KG1 (cell line): ENCODE measurements at regions not wholly inside any gene's neighbourhood (a gene's known extent, or its start where the extent isn't known, plus 50 kb on each side); places are given as distances from the start of the nearest gene placed in this dataset.

Source experiments
- DNase-seq: peaks from one replicate; lab custom pipeline; 2025; lab: John Stamatoyannopoulos, UW

- DNase-seq: no peak
Observed at GRCh38 chr3:69568458-69568857, 170.8 kb upstream of the MITF start.

DNA sequence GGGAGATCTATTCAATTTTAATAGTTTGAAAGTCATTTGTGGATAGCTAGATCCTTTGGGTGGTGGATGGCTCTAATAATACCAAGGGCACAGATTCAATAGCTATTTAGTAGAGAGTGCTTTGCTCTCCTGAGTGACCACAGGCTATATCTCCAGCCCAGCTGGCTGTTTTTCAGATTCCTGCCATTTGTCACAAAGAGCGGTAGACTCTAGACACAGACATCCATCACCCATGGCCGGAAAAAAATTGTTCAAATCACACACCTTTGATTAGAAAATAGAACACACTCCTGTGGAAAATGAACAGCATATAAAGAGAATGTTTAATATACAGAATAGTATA, 171.6 kb upstream of the MITF start:
- DNase-seq: no peak

DNA sequence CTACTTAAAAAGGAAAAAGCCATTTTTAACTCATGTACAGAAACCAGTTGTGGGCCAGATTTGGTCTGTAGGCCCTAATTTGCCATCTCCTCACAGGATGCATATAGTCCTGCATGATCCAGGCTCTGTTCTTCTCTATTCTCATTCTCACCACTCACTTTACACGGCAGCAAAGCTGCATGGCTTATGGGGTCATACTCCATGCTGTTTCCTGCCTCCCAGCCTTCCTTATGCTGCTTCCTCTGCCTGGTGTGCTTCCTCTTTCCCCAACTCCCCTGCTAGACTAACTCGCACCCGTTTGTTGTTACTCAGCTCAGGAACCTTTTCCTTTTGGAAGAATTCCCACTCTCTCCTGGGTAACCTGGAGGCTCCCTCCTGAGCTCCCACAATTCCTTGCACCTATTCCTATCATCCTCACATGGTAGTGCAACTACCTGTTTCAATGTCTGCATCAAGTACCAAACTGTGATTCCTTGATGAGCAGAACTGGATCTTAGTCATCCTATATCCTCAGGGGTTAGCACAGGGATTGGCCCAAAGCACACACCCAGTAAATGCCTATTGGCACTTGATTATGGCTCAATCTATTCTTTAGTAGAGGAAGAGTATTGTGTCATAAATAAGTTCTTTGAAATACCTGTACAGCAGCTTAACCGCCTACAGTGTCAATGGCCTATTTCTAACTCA, 172.1 kb upstream of the MITF start:
- DNase-seq: no peak

GRCh38 chr3:69566275-69566674, 173.0 kb upstream of the MITF start:
- no peak for DNase-seq

GRCh38 chr3:69565316-69565715, 173.9 kb upstream of the MITF start:
- no peak for DNase-seq

- no peak for DNase-seq
Observed at GRCh38 chr3:69563981-69564380, 175.3 kb upstream of the MITF start.

GRCh38 chr3:69563151-69563550, 176.1 kb upstream of the MITF start:
- DNase-seq: no peak

DNA sequence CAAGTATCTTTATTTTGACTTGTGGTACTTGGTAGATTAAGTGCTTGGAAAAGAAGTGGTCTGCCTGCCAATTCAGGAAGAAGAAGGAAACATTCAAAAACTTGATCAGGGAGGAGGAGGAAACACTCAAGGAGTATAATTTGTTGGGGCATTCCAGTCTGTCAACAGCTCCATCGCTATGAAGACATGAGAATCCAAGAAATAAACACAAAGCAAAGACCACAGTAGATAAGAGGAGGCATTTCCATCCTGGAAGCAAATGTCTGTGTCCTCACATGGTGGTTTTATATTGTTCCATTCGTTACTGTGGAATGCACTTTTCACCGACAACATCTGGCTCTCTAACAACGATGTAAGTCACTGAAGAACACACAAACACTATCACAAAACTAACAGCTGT, 176.1 kb upstream of the FRMD4B start:
- no peak for DNase-seq

GRCh38 chr3:69560818-69561217, 174.9 kb upstream of the FRMD4B start:
- DNase-seq: no peak

GRCh38 chr3:69560116-69560515, 174.2 kb upstream of the FRMD4B start:
- DNase-seq: no peak

GRCh38 chr3:69558912-69559311, 173.0 kb upstream of the FRMD4B start:
- no peak for DNase-seq

GRCh38 chr3:69554576-69554975, 168.7 kb upstream of the FRMD4B start:
- DNase-seq: no peak

DNA sequence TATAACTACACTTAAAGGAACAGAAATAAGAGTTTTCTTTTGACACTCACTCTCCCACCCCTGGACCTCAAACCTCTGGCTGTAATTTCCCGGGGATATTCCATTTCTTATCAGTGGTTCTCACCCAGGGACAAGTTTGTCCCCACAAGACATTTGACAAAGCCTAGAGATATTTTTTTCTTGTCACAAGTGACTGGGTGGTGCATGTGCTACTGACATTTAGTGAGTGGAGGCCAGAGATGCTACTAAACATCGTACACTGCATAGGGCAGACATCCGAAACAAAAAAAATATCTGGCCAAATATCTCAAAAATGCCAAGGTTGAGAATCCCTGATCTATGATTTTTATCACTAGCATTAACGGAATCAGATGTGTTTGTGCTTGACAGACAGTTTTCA, 168.0 kb upstream of the FRMD4B start:
- DNase-seq: no peak

DNA sequence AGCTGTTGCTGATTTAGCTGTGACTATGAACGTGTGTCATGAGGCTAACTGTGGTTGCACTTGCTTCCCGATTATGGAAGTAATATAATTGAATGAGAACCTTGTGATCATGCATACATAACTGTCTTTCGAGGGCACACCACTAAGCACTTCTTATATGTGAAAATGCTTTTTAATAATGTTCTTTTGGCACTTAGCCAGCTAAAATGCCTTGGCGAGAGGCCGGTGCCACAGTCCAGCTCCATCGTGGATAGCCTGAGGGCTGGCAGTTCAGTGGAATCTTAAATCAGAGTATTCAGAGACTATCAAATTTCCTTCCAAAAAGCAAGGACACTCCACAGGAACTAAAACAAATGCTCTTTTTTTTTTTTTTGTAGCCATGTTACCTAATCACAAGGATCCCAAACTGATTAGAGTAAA, 161.6 kb upstream of the FRMD4B start:
- DNase-seq: no peak

GRCh38 chr3:69542805-69543429, 157.0 kb upstream of the FRMD4B start:
- DNase-seq: no peak

- no peak for DNase-seq
Observed at GRCh38 chr3:69542089-69542804, 156.4 kb upstream of the FRMD4B start.

DNA sequence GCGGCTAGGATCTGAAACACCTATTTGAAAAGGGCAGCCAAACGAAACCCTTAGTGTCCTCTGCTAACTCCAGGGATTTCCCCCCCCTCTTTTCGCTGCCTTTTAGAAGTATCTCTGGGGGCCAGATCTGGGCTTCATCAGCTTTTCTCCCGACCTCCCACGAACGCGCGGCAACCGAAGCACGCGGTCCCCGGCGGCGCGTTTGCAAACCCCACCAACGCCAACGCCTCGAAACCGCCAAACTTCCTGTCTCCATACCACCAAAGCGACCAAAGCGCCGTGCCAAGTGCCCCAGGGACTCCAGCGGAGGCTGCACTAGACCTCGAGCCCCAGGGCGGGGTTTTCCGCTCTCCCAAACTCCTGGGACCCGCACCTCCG, 155.8 kb upstream of the FRMD4B start:
- DNase-seq: no peak

DNA sequence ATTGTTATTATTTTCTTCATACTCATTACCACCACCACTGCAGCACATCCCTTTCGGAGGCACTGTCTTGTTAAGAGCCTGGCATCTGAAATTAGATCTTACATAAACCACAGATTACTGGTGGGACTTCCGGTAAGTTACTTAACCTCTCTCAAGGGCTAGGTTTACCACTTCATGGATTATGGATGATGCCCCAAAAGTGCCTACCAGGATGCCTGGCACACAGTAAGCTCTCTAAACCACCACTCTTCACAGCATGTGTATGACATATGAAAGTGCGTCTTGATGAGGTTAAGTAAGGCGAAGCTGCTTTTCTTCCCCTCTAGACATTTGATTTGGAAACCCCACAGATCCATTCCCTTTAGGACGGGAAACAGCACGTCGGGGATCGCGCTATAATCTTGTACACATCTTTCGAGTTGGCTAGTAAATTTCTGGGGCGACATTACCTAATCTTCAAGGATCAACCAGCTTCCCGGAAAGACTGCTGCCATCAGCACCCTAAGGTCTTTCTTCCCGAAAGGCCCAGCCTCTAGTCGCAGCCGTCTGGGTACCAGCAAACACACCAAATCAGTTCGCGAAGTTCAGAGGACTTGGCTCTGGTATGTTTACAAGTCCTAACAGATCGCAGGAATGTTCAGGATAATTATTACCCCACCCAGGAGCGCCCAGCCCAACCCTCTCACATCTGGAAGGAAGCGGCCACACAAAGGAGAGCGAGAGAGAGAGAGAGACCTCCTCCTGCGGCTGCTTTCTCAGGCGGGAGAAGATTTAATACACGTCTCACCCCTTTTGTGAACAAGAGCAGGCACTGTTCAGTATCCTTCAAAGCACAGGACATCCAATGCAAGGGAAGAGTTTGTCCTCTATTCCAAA, 155.1 kb upstream of the FRMD4B start:
- DNase-seq: no peak

DNA sequence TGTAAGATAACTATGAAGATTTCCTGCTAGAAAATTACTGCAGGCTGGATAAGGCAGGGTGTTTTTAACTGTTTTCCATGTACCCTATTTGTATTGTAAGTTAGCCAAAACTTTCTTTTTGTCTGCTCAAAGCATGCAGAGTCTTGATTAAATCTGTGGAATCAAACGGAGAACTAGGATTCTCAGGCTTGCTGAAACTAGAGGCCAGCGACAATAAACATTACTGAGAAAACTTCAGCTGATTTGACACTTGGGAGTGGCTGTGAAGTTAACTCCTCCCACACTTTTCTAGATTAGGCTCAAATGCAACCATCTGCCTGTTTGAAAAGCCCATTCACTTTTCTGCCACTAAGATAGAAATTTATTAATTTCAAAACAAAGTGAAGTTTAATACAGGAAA, 153.2 kb upstream of the FRMD4B start:
- DNase-seq: no peak

DNA sequence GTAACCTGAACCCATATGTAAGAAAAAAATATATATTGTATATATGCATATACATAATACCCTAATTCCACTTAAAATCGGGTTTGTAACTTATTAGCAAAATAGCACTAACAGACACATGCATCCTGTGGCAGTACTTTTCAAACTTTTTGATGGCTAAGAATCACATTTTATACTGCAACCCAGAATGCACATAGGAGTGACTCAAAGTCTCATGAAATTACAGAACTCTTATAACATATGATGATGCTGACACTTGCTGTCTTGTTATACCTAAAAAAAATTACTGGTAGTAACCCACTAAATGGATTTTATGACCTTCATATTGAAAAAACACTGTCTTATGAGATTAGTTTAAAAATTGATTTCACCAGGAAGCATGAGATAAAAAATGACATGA, 152.4 kb upstream of the FRMD4B start:
- no peak for DNase-seq

- no peak for DNase-seq
Observed at GRCh38 chr3:69536306-69537020, 150.6 kb upstream of the FRMD4B start.

DNA sequence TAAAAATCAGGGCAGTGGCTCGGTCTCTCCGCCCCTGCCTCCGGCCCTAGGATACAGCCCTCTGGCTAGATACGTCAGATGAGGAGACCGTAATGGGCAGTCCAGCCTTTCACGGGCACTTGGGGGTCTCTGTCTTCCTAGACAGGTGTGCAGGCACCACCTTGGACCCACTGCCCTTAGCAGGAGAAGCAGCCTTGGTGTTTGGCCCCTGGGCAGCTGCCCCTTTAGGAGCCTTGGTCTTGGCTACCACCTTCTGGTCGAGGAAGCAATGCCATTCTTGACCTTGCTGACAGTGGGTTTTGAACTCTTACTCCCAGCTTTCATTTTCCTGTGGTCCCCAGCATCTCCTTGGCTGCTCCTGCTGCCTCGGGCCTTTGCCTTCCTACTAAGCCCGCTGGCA, 149.7 kb upstream of the FRMD4B start:
- DNase-seq: no peak
